ENCODE measurements at regions not wholly inside any gene's neighbourhood (a gene's known extent, or its start where the extent isn't known, plus 50 kb on each side); places are given as distances from the start of the nearest gene placed in this dataset.
"Not testable (repeated sequence)": the region's sequence is repeated elsewhere in the genome, so short reads cannot be mapped to it uniquely, and the experiment has no call there.

DNA sequence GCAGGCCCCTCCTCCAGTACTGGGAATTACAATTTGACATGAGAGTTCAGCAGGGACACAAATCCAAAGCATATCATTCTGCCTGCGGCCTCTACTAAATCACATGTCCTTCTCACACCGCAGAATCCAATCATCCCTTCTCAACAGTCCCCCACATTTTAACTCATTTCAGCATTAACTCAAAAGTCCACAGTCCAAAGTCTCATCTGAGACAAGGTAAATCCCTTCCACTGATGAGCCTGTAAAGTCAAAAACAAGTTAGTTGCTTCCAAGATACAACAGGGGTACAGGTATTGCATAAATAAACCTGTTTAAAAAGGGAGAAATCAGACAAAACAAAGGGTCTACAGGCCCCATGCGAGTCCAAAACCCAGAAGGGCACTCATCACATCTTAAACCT, 64.0 kb downstream of the EBNA1BP2 start:
- DNase-seq (ENCODE audit: low read depth, low spot score): no peak
- no peak overlapping the region for H3K4me3 ChIP-seq (ENCODE audit: low read length)

DNA sequence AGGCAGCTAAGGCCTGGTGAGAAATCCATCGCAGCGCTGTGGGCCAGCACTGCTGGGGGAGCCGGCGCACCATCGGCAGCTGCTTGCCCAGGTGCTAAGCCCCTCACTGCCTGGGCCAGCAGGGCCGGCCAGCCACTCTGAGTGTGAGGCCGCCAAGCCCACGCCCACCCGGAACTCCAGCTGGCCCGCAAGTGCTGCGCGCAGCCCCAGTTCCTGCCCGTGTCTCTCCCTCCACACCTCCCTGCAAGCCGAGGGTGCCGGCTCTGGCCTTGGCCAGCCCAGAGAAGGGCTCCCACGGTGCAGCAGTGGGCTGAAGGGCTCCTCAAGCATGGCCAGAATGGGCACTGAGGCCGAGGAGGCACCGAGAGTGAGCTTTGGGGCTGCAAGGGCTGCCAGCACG, 64.4 kb downstream of the EBNA1BP2 start:
- DNase-seq (ENCODE audit: low read depth, low spot score): no peak
- no peak overlapping the region for H3K4me3 ChIP-seq (ENCODE audit: low read length)

DNA sequence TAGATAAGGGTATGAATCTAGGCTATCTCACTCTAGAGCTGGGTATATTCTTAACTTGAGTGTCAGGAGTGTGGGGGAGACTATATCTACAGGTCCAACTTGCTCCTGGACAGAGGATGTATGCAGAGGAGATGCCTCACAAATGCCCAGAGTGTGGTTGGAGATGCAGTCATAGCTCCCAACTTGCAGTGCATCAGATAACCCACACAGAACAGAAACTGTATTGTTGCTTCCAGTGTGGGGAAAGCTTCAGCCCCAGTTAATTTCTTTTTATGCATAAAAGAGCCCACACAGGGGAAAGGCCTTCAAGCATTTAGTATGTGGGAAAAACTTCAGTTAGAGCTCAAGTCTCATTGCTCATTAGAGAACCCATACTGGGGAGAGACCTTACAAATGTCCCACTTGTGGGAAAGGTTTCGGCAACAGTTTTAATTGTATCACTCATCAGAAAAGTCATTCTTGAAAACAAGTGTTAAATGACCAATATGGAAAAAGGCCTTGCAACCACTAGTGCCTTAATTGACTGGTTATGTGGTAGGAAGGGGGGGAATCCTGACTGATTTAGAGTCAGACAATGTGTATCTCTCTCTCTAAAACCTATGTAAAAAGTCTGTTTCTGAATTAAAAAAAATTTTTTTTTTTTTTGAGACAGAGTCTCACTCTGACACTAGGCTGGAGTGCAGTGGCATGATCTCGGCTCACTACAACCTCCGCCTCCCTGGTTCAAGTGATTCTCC, 67.9 kb downstream of the EBNA1BP2 start:
- no peak overlapping the region for H3K4me3 ChIP-seq (ENCODE audit: low read length)
- DNase-seq (ENCODE audit: low read depth, low spot score): no peak

DNA sequence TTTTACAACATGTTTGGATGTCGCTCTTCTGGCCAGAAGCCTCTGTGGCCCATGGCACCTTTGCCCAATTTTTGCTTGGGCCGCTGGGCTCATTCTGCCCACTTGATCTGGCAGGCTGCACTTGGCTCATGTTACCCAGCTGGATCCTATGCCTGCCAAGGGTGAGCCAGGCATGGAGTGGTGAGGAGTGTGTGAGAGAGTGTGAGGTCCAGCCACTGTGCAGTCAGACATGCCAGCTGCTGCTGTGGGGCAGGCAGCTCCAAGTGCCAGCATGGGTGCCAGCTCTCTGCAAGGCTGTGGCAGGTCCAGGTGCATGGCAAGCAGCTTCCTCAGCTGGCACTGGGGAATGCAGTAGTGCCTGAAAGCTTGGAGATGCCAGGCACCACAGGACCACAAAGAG, 71.0 kb downstream of the EBNA1BP2 start:
- no peak overlapping the region for H3K4me3 ChIP-seq (ENCODE audit: low read length)
- no peak for DNase-seq (ENCODE audit: low read depth, low spot score)

DNA sequence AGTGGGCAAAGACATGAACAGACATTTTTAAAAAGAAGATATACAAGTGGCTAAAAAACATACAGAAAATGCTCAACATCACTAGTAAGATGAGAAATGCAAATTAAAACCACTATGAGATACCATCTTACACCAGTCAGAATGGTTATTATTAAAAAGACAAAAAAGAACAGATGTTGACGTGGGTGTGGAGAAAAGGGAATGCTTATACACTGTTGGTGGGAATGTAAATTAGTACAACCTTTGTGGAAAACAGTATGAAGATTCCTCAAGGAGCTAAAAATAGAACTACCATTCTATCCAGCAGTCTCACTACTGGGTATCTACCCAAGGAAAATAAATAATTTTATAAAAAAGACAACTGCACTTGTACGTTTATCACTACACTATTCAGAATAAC, 73.9 kb downstream of the EBNA1BP2 start:
- DNase-seq (ENCODE audit: low read depth, low spot score): no peak
- no peak overlapping the region for H3K4me3 ChIP-seq (ENCODE audit: low read length)

DNA sequence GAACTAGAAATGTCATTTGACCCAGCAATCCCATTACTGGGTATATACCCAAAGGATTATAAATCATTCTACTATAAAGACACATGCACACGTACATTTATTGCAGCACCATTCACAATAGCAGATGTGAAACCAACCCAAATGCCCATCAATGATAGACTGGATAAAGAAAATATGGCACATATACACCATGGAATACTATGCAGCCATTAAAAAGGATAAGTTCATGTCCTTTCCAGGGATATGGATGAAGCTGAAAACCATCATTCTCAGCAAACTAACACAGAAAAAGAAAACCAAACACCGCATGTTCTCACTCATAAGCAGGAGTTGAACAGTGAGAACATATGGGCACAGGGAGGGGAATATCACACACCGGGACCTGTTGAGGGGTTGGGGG, 75.6 kb downstream of the EBNA1BP2 start:
- not testable (repeated sequence) for DNase-seq (ENCODE audit: low read depth, low spot score); H3K4me3 ChIP-seq (ENCODE audit: low read length)

DNA sequence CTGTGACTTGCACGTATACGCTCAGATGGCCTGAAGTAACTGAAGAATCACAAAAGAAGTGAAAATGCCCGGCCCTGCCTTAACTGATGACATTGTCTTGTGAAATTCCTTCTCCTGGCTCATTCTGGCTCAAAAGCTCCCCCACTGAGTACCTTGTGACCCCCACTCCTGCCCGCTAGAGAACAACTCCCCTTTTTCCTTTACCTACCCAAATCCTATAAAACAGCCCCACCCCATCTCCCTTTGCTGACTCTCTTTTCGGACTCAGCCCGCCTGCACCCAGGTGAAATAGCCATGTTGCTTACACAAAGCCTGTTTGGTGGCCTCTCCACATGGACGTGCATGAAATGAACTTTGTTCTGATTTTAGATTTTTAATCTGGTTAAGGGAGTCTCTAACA, 81.3 kb downstream of the EBNA1BP2 start:
- not testable (repeated sequence) for DNase-seq (ENCODE audit: low read depth, low spot score); H3K4me3 ChIP-seq (ENCODE audit: low read length)

DNA sequence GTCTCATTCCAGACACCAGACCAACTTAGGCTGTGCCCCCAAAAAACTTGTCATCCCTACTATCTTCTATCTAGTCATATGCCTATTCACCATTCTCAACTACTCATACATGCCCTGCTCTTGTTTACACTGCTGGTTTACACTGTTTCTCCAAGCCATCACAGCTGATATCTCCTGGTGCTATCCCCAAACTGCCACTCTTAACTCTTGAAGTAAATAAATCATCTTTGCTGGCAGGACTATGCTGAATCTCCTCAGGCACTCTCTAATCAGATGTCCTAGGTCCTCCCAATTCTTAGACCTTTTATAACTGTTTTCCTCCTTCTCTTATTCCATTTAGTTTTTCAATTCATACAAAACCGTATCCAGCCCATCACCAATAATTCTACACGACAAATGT, 81.9 kb downstream of the EBNA1BP2 start:
- DNase-seq (ENCODE audit: low read depth, low spot score); H3K4me3 ChIP-seq (ENCODE audit: low read length): not testable (repeated sequence)

DNA sequence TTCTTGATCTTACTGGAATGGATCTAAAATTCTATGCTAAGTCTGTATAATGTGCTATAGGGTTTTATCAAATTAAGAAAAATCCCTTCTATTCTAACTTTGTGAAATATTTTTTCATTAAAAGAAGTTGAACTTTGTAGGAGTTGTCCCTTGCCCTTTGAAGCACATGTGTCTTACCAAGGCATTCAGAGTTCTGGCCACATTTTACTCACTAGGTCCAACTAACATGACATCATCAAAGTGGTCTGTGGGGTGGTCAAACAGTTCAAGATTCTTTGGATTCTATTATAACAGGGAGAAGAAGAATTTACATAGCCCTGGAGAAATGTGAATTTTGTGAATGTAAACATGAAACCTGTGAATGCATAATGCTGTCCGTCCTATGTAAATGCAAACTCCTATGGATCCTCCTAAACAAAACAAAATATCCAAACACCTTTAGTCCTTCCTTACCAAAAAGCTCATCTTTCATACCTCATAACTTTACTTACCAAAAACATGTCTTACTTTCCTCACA, 88.7 kb downstream of the EBNA1BP2 start:
- no peak overlapping the region for H3K4me3 ChIP-seq (ENCODE audit: low read length)
- no peak for DNase-seq (ENCODE audit: low read depth, low spot score)

DNA sequence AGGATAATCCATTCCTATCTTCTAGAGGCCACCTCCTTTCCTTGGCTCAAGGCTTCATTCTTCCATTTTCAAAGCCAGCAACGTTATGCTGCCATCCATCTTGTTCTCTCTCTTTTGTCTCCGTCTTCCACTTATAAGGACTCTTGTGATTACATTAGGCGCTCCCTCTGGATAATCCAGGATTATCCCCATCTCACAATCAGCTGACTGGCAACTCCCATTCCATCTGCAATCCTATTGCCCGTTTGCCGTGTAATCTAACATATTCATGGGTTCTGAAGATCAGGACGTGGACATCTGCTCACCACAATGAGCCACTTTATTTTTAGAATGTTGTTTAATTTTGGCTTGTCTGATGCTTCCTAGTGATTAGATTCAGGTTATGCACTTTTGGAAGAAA, 89.3 kb downstream of the EBNA1BP2 start:
- no peak for DNase-seq (ENCODE audit: low read depth, low spot score)
- H3K4me3 ChIP-seq (ENCODE audit: low read length): no peak overlapping the region

DNA sequence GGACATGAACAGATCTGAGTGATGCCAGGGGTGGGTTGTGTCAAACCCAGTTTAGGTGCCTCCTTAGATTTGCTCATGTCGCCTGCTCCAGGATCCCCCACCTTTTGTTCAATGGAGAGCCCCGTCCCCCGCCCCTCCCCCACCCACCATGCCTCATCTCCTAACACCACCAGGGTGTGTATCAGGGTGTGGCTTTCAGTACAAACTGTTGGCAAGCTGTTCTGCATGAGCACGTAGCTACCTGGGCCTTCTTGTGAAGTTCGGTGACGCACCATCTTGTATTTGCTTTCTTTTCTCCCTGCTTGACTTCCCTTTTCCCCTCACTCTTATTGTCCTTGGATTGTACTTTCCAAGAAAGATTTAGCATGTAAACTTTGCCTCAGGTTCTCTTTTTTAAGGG, 94.8 kb downstream of the EBNA1BP2 start:
- no peak overlapping the region for H3K4me3 ChIP-seq (ENCODE audit: low read length)
- DNase-seq (ENCODE audit: low read depth, low spot score): no peak

DNA sequence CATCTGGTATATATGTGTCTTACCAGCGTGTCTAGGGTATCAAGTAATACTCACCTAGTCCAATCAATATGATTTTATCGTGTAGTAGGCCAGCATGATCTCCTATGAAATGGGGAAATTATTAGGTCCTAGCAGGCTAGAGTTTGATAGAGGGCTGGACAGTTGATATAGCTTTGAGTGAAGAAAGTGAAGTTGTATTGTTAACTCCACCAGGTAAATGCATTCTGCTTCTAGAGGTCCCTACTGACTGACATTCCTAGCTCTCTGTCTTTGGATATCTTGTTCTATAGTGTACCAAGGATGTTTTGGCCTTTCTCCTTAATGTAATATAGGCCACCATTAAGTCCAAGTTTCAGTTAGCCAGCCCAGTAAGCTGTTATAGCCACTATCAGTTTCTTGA, 97.4 kb downstream of the EBNA1BP2 start:
- H3K4me3 ChIP-seq (ENCODE audit: low read length): no peak overlapping the region
- DNase-seq (ENCODE audit: low read depth, low spot score): no peak

DNA sequence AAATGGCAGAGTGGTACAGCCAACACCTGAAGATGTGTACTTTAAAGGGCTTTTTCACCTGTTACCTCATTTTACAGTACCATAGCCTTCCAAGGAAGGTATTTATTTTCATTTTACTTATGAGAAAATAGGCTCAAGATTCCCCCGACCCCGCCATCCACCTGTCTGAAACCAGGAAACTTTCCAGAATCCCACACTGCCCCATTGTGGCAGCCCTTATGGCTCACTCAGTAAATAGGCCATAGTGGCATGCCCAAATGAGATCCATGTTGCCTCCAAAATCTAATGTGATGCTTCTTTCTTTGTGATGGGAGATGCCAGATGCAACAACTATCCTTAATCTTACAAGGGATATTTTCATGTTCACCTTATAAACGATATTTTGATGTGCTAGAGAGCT, 97.8 kb downstream of the EBNA1BP2 start:
- DNase-seq (ENCODE audit: low read depth, low spot score): no peak
- no peak overlapping the region for H3K4me3 ChIP-seq (ENCODE audit: low read length)

DNA sequence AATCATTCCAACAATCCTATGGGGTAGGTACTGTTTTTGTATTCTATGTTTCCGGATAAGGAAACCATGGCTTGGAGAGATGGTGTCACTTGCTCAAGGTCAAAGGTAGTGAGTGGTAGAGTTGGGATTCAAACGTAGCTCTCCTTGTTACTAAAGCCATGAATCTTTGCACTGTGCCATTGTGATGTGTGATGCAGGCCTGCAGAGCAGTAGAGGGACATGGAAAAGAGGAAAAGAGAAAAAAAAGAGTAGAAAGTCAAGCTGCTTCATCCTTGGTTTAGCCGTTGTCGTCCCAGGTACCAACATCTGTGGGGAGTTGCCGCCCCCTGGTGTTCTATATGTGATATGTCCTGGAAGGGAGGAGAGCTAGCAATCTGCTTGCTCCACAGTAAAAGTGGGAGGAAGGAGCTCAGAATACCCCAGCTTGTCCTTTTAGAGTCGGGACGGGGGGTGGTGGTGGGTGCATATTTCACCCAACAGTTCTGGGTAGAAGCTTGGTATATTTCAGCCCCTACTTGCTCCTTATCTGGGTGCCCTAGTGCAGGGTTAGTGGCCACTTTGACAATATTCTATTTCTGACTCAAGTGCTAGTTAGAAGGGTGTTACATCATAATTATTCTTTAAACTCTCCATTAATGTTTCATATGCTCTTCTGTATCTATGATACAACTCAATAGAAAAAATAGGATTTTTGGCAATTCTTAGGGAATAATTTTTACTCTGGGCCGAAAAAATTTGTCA, 98.4 kb downstream of the EBNA1BP2 start:
- DNase-seq (ENCODE audit: low read depth, low spot score): peak; percentile 63
- H3K4me3 ChIP-seq (ENCODE audit: low read length): no peak overlapping the region

DNA sequence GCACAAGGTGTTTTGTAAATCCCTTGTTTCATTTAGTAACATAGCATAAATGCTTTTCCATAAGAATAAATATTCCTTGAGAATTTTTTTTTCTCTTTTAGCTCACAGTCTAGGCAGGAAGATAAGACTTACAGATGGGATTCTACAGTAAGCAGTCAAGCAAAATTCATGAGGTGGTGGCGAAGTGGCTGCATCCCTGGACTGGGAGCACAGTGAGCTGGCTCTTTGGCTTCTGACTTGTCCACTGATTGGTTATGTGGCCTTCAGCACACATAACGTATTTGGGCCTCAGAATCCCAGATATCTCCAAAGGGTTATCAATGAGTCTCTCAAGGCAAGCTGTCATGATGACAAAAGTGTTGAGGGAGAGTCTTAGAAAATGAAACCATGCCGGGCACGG, 99.8 kb downstream of the EBNA1BP2 start:
- DNase-seq (ENCODE audit: low read depth, low spot score): no peak
- no peak overlapping the region for H3K4me3 ChIP-seq (ENCODE audit: low read length)

DNA sequence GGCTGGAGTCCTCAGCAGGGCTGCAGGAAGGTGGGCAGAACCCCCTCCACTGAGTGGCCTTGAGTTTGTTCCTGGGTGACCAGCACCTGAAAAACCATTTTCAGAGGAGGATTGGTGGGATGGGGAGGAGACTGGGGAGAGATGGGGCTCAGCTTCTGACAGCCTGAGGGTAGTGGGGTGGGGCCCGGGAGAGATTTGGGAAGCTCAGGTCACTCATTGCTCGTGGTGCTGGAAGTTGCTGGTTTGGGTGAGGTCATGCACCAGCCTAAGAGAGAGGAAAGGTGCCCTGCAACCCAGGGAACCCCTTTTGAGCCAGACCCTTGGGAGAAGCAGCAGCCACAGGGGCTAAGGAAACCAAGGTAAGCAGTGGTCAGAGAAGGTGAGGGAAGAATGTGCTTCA, 100.8 kb downstream of the EBNA1BP2 start:
- DNase-seq (ENCODE audit: low read depth, low spot score): no peak
- no peak overlapping the region for H3K4me3 ChIP-seq (ENCODE audit: low read length)

DNA sequence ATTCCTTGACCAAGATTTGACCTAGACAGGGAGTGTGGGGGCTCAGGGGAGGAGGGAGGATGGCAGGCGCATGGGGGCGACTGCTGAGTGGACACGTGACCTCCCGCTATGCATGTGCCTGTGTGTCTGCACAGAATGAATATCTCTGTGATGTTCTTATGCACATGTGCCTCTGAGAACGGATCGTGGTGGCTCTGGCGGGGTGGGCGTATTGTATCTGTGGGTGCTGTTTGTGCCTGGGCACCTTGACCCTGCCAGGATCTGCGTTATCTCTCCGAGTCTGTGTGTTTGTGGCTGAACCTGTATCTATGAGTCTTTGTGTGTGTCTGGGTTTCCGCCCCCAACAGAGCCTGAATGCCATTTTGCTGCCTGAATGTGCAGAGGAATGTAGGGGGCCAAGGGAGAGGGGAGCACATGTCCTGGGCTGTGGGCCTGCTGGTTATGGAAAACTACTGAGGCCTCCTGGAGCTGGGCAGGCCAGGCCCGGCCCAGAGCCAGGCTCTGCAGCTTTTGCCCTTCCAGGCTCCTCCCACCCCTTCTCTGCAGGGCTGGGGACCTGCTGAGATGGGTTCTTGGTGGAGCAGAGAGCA, 102.5 kb downstream of the EBNA1BP2 start:
- DNase-seq (ENCODE audit: low read depth, low spot score): no peak

DNA sequence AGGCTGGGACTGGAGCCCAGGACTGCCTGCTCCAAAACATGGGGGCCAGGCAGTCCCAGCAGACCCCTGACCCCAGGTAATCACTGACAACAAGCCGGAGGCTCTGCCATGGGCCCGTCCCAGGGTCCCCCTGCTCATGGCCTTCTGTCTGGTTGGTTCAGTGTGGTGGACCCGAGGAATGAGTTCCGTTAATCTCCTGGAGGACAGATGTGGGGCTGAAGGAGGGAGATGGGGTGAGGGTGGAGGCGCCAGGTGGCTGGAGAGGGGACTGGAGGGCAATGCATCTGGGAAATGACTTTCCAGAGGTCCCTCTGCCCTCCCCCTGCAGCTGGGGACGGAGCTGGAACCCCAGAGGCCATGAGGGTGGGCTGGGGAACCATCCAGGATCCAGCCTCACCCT, 103.2 kb downstream of the EBNA1BP2 start:
- no peak overlapping the region for H3K4me3 ChIP-seq (ENCODE audit: low read length)
- DNase-seq (ENCODE audit: low read depth, low spot score): no peak

More for the DNA sequence above, 102.5 kb downstream of the EBNA1BP2 start:
- H3K4me3 ChIP-seq (ENCODE audit: low read length): no peak overlapping the region

DNA sequence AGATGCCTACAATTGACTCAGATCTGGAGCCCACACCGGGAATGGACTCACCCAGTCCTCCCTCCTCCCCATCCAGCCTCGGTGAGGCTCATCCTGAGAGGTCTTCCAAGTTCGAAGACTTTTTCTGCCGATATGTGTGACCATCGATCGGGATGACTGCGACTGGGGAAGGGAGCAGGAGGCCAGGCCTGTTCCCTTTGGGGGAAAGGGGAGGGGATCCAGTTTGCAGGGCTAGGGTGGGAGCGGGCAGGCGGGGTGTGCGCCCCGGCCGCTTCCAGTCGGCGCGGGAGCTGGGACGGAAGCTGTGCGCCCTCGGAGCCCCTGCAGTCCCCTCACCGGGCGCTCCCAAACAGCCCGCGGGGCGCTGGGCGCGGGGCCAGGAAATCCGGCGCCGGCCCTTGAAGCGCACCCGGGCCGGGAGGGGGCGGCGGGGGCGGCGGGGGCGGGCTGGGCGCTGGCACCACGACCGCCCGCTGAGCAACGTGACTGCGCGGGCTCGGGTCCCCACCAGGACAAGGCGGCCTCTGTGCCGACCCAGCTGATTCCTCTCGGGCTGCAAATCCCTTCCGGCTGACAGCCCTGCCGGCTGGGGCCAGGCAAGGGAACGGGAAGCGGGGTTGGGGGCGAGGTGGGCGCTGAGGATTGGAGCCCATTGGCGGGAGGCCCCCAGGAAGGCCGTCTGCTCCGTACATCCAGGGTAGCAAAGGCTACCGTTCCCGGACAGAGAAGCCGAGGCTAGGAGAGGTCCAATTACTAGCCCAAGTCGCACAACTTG, 103.9 kb downstream of the EBNA1BP2 start:
- DNase-seq (ENCODE audit: low read depth, low spot score): no peak
- H3K4me3 ChIP-seq (ENCODE audit: low read length): no peak overlapping the region
